A673 (cell line): ENCODE measurements at regions not wholly inside any gene's neighbourhood (a gene's known extent, or its start where the extent isn't known, plus 50 kb on each side); places are given as distances from the start of the nearest gene placed in this dataset.

Source experiments
- BruUV-seq: library from RNA; stranded (reverse); fragments of 400-500 nt; replicated peaks from 2 replicates; lab custom pipeline; 2021; lab: Mats Ljungman, UMichigan
- CTCF ChIA-PET: fragments of 300-600 bp; sonication (Branson Sonifier 250); formaldehyde crosslinking; loops from one replicate; lab custom pipeline; 2022; ENCODE audit warnings: antibody characterized with exemption; lab: Charles Lee
- POLR2A ChIA-PET: fragments of 300-600 bp; sonication (Branson Sonifier 250); formaldehyde crosslinking; loops from one replicate; lab custom pipeline; 2022; ENCODE audit warnings: antibody characterized with exemption; ENCODE audit not compliant: low non-redundant PET; lab: Charles Lee
- DNase-seq: peaks from one replicate; pipeline ENCODE4 v3.0.0-alpha.2; 2015; ENCODE audit warnings: low spot score
- H3K27ac ChIP-seq: fragments of 200-600 bp; sonication (generic); 2 replicates; pipeline ENCODE4 v1.5.1; 2016; ENCODE audit warnings: mixed run types, low read depth, mild to moderate bottlenecking, mixed read lengths, antibody characterized with exemption, low read length; ENCODE audit not compliant: poor library complexity, severe bottlenecking
- H3K27me3 ChIP-seq: fragments of 200-600 bp; sonication (generic); replicated peaks from 2 replicates; pipeline ENCODE4 v1.6.1; 2017; ENCODE audit warnings: mixed run types, low read depth, mild to moderate bottlenecking, mixed read lengths, antibody characterized with exemption, low read length; ENCODE audit not compliant: insufficient read depth, poor library complexity
- H3K36me3 ChIP-seq: fragments of 200-600 bp; sonication (generic); 2 replicates; pipeline ENCODE4 v1.6.1; 2016; ENCODE audit warnings: mixed run types, mild to moderate bottlenecking, mixed read lengths, antibody characterized with exemption, low read length; ENCODE audit not compliant: insufficient read depth, poor library complexity, severe bottlenecking
- H3K4me1 ChIP-seq: fragments of 200-600 bp; sonication (generic); 2 replicates; pipeline ENCODE4 v1.6.1; 2017; ENCODE audit warnings: mixed run types, mild to moderate bottlenecking, mixed read lengths, antibody characterized with exemption, low read length; ENCODE audit not compliant: insufficient read depth, poor library complexity, severe bottlenecking
- H3K4me3 ChIP-seq: fragments of 200-600 bp; sonication (generic); 2 replicates; pipeline ENCODE4 v1.5.1; 2016; ENCODE audit warnings: low read depth, mixed run types, mild to moderate bottlenecking, mixed read lengths, low read length; ENCODE audit not compliant: poor library complexity, severe bottlenecking
- H3K9me3 ChIP-seq: fragments of 200-600 bp; sonication (generic); 2 replicates; pipeline ENCODE4 v1.6.1; 2016; ENCODE audit warnings: mixed run types, low read depth, mild to moderate bottlenecking, mixed read lengths, antibody characterized with exemption, low read length; ENCODE audit not compliant: poor library complexity, severe bottlenecking
- CTCF ChIP-seq: fragments of 300-800, 200-600 bp; sonication (generic); conservative IDR thresholded peaks from 2 replicates; pipeline ENCODE4 v1.5.1; 2017; ENCODE audit warnings: low read depth, mild to moderate bottlenecking, antibody characterized with exemption, low read length, moderate library complexity, mixed read lengths
- EZH2 ChIP-seq: fragments of 200-600 bp; sonication (generic); IDR thresholded peaks from 2 replicates; pipeline ENCODE4 v1.6.1; 2017; ENCODE audit warnings: borderline replicate concordance, low read depth, mild to moderate bottlenecking, mixed read lengths, antibody characterized with exemption, low read length; ENCODE audit not compliant: poor library complexity, severe bottlenecking
- intact Hi-C: fragments of 100-400 bp; cut with micrococcal nuclease; formaldehyde crosslinking; loops from one replicate; pipeline ENCODE4 v1.10.0; 2022; ENCODE audit not compliant: unreplicated experiment

- TF ChIP-seq CTCF, result no peak
- no peak for TF ChIP-seq EZH2
- no peak overlapping the region for H3K27ac ChIP-seq
- no peaks in the 10 kb centered on the region for H3K36me3 ChIP-seq
- H3K9me3 ChIP-seq, result no peaks in the 10 kb centered on the region
- H3K4me3 ChIP-seq, result no peak overlapping the region
- no peaks in the 10 kb centered on the region for H3K27me3 ChIP-seq
- no peak for DNase-seq
- BruUV-seq, result no TSS peak
- H3K4me1 ChIP-seq, result no peaks in the 10 kb centered on the region
- POLR2A ChIA-PET, result no interaction called here
- intact Hi-C loops, result no loop called here
- CTCF ChIA-PET, result no interaction called here
These were observed 616.4 kb downstream of the MED13L start for GRCh38 chr12:115661112-115661511.

- Histone ChIP-seq H3K27me3 (no peaks in the 10 kb centered on the region), H3K4me3 (no peak overlapping the region), H3K36me3 (no peaks in the 10 kb centered on the region), H3K4me1 (no peaks in the 10 kb centered on the region), H3K9me3 (no peaks in the 10 kb centered on the region), H3K27ac (no peak overlapping the region)
- intact Hi-C loops, result no loop called here
- ChIA-PET CTCF (interaction anchor here (0.7 kb wide), 1 partner anchor 177 kb away, joined by 4 read pairs; no protein-coding TSS in a partner anchor), POLR2A (no interaction called here)
- TF ChIP-seq EZH2 (no peak), CTCF (no peak)
- no TSS peak for BruUV-seq
- no peak for DNase-seq
These were observed 617.2 kb downstream of the MED13L start for GRCh38 chr12:115660211-115660805.

GRCh38 chr12:115659422-115659821 lies 618.1 kb downstream of the MED13L start:
- no TSS peak for BruUV-seq
- Histone ChIP-seq H3K27me3 (no peaks in the 10 kb centered on the region), H3K4me1 (no peaks in the 10 kb centered on the region), H3K4me3 (no peak overlapping the region), H3K36me3 (no peaks in the 10 kb centered on the region), H3K27ac (no peak overlapping the region), H3K9me3 (no peaks in the 10 kb centered on the region)
- CTCF ChIA-PET, result no interaction called here
- intact Hi-C loops, result no loop called here
- POLR2A ChIA-PET, result no interaction called here
- TF ChIP-seq EZH2 (no peak), CTCF (no peak)
- no peak for DNase-seq
